Stimulated activated naive B cell treated with anti-CD40 and anti-IgM and Interleukin-4, amounts not matched to agents 10 μg/mL and 1 μg/mL and 100 μg/mL, for 72 hours (primary cell): ENCODE measurements at regions not wholly inside any gene's neighbourhood (a gene's known extent, or its start where the extent isn't known, plus 50 kb on each side); places are given as distances from the start of the nearest gene placed in this dataset.

Experiments used
- ATAC-seq, 2 donors: fragments of 150-1000 bp; cut with Tn5 transposase; replicated peaks; 2 replicates each; pipeline ENCODE4 v1.10.0; 2021; ENCODE audit warnings: moderate library complexity in 1 of 2
- DNase-seq: peaks from one replicate; pipeline ENCODE4 v3.0.0; 2021
- H3K27ac Mint-ChIP-seq: one replicate; pipeline ENCODE4 v1.8.0; 2022; ENCODE audit warnings: mild to moderate bottlenecking, mixed read lengths
- H3K27me3 Mint-ChIP-seq, 2 donors: one replicate each; pipeline ENCODE4 v1.8.0; 2022; ENCODE audit warnings: mixed read lengths in 2 of 2
- H3K36me3 Mint-ChIP-seq, 2 donors: one replicate each; pipeline ENCODE4 v1.8.0; 2022; ENCODE audit warnings: mixed read lengths in 2 of 2, mild to moderate bottlenecking in 1 of 2
- H3K4me1 Mint-ChIP-seq, 2 donors: one replicate each; pipeline ENCODE4 v1.8.0; 2022; ENCODE audit warnings: mixed read lengths in 2 of 2, mild to moderate bottlenecking in 1 of 2
- H3K4me3 Mint-ChIP-seq, 2 donors: one replicate each; pipeline ENCODE4 v1.8.0; 2022; ENCODE audit warnings: mild to moderate bottlenecking in 2 of 2, mixed read lengths in 2 of 2, moderate library complexity in 1 of 2
- H3K9me3 Mint-ChIP-seq, 2 donors: one replicate each; pipeline ENCODE4 v1.8.0; 2022; ENCODE audit warnings: mixed read lengths in 2 of 2, mild to moderate bottlenecking in 1 of 2

- no peaks in the 10 kb centered on the region for H3K36me3 Mint-ChIP-seq
- H3K4me3 Mint-ChIP-seq = no peak overlapping the region
- H3K27ac Mint-ChIP-seq = no peak overlapping the region
- DNase-seq (no peak), ATAC-seq (no peak)
- H3K9me3 Mint-ChIP-seq = peaks cover 3 to 4% of the 10 kb centered on the region in 2 donors
- no peaks in the 10 kb centered on the region for H3K4me1 Mint-ChIP-seq
- H3K27me3 Mint-ChIP-seq = peaks cover 0 to 4% of the 10 kb centered on the region in 2 donors
Observed at GRCh38 chr9:19598722-19599121, 189.9 kb downstream of the ACER2 start.

DNA sequence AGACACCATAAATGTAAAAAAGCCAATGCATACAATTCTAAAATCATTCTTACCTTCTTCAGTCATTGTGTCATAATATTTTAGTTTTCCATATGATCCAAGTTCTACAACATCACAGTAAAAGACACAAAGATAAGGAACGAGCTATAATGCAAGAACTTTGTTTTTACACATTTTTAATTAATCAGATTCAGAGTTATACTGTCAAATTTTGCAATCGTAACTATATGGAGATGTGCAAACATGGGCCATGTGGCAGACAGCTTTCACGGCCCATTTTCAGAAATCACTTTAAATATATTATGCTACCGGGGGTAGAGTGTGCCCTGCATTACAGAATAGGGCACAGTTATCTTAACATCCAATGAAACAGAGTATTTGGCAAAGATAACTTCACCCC is 188.4 kb downstream of the ACER2 start:
- no peaks in the 10 kb centered on the region for H3K4me1 Mint-ChIP-seq
- H3K27ac Mint-ChIP-seq = no peak overlapping the region
- H3K36me3 Mint-ChIP-seq = no peaks in the 10 kb centered on the region
- ATAC-seq (no peak), DNase-seq (no peak)
- H3K4me3 Mint-ChIP-seq = no peak overlapping the region
- H3K9me3 Mint-ChIP-seq = peaks cover 3 to 4% of the 10 kb centered on the region in 2 donors
- peaks cover 0 to 4% of the 10 kb centered on the region in 2 donors for H3K27me3 Mint-ChIP-seq

GRCh38 chr9:19595003-19595402 is 186.2 kb downstream of the ACER2 start:
- Mint-ChIP-seq H3K27ac (no peak overlapping the region), H3K4me3 (no peak overlapping the region), H3K4me1 (no peaks in the 10 kb centered on the region), H3K27me3 (peaks cover 0 to 4% of the 10 kb centered on the region in 2 donors), H3K36me3 (no peaks in the 10 kb centered on the region), H3K9me3 (no peaks in the 10 kb centered on the region)
- no peak for DNase-seq
- ATAC-seq = no peak

DNA sequence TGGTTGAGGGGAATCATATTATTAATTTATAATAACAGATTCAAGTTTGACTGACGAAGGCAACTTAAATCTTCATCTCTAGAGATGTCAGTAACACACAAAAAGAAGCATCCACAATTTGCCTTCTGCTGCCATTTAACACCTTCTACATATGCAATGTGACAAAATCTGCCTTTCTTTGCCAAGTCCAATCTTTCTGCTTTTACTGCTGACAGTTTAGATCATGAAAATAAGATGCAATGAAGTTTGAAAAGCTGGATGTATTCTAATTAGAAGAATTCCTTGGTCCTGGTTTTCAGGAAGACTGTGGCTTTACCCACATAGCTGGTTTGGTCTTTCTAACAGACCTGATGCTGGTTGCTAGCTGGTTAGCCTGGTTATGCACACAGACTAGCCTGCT is 178.9 kb downstream of the ACER2 start:
- no peak for ATAC-seq
- Mint-ChIP-seq H3K4me1 (no peaks in the 10 kb centered on the region), H3K27ac (no peak overlapping the region), H3K4me3 (no peak overlapping the region), H3K36me3 (no peaks in the 10 kb centered on the region), H3K27me3 (no peaks in the 10 kb centered on the region), H3K9me3 (no peaks in the 10 kb centered on the region)
- DNase-seq = no peak

DNA sequence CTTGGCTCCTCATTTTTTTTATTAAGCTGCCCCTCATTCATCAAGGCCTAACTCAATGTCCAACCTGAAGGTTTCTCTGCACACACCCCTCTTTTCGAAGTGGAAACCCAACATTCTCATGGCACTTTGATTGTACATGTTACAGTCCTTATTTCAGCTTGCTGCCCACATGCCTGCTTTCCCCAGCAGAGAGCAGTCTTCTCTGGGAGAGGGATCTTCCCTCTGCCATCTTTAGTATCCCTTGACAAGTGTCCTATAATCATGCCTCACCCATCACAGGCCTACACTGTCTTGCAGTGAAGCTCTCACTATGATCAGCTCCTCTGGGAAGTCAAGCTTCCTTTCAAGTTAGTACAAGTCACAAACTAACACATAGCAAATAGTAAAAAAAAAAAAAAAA is 175.1 kb downstream of the ACER2 start:
- H3K4me3 Mint-ChIP-seq = no peak overlapping the region
- H3K27me3 Mint-ChIP-seq = peaks cover 0 to 9% of the 10 kb centered on the region in 2 donors
- H3K27ac Mint-ChIP-seq = no peak overlapping the region
- DNase-seq (no peak), ATAC-seq (no peak)
- H3K4me1 Mint-ChIP-seq = no peaks in the 10 kb centered on the region
- H3K36me3 Mint-ChIP-seq = no peaks in the 10 kb centered on the region
- no peaks in the 10 kb centered on the region for H3K9me3 Mint-ChIP-seq

- ATAC-seq (no peak), DNase-seq (no peak)
- Mint-ChIP-seq H3K4me1 (no peaks in the 10 kb centered on the region), H3K4me3 (no peak overlapping the region), H3K27ac (no peak overlapping the region), H3K9me3 (peaks cover 0 to 3% of the 10 kb centered on the region in 2 donors), H3K36me3 (no peaks in the 10 kb centered on the region), H3K27me3 (peaks cover 0 to 15% of the 10 kb centered on the region in 2 donors)
Observed at GRCh38 chr9:19577411-19577810, 168.6 kb downstream of the ACER2 start.

GRCh38 chr9:19568946-19569345 is 160.1 kb downstream of the ACER2 start:
- H3K36me3 Mint-ChIP-seq = no peaks in the 10 kb centered on the region
- DNase-seq (no peak), ATAC-seq (no peak)
- no peaks in the 10 kb centered on the region for H3K27me3 Mint-ChIP-seq
- peaks cover 0 to 2% of the 10 kb centered on the region in 2 donors for H3K9me3 Mint-ChIP-seq
- H3K27ac Mint-ChIP-seq = no peak overlapping the region
- H3K4me1 Mint-ChIP-seq = no peaks in the 10 kb centered on the region
- H3K4me3 Mint-ChIP-seq = no peak overlapping the region

DNA sequence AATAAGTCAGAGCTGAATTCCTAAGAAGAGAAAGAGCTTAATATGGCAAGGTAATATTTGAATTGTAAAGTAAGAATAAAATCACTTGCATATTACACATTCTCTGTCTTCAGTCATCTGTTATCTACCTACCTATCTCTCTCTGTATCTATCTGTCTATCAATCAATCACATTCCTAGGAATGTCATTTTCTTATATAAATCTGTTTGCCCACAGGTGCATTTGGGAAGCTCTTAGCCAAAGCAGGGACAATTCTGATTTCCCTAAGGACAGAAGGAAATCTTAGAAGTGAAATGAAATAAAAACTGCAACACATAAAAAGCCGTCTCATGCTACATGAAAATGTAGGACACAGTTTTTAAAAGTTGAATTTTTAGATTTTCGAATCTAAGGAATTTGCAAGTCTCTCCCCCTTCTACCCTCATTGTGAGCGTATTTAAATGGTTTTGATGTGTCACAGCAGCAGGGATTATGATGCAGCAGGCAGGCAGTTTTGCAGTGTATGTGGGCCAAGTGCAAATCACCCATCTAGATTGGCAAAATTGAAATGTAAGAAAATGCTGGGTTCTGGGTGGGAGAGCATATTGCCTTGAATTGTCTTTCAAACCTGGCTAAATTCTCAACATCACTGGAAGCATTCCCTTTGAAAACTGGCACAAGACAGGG is 155.7 kb downstream of the ACER2 start:
- Mint-ChIP-seq H3K9me3 (no peaks in the 10 kb centered on the region), H3K4me1 (no peaks in the 10 kb centered on the region), H3K27ac (no peak overlapping the region), H3K27me3 (no peaks in the 10 kb centered on the region), H3K4me3 (no peak overlapping the region), H3K36me3 (no peaks in the 10 kb centered on the region)
- ATAC-seq (no peak), DNase-seq (no peak)

GRCh38 chr9:19555214-19555613 is 146.4 kb downstream of the ACER2 start:
- no peak overlapping the region for H3K4me3 Mint-ChIP-seq
- no peak for ATAC-seq

GRCh38 chr9:19554529-19554928 is 145.7 kb downstream of the ACER2 start:
- ATAC-seq = no peak
- DNase-seq = no peak
- no peak overlapping the region for H3K4me3 Mint-ChIP-seq
- H3K9me3 Mint-ChIP-seq = peaks cover 6 to 10% of the 10 kb centered on the region in 2 donors
- H3K36me3 Mint-ChIP-seq = no peaks in the 10 kb centered on the region
- H3K27me3 Mint-ChIP-seq = no peaks in the 10 kb centered on the region
- peaks cover 8 to 14% of the 10 kb centered on the region in 2 donors for H3K4me1 Mint-ChIP-seq
- H3K27ac Mint-ChIP-seq = no peak overlapping the region

More at GRCh38 chr9:19555214-19555613, 146.4 kb downstream of the ACER2 start:
- no peaks in the 10 kb centered on the region for H3K36me3 Mint-ChIP-seq
- no peak for DNase-seq
- H3K4me1 Mint-ChIP-seq = peaks cover 7 to 14% of the 10 kb centered on the region in 2 donors
- H3K27ac Mint-ChIP-seq = no peak overlapping the region
- peaks cover 6 to 10% of the 10 kb centered on the region in 2 donors for H3K9me3 Mint-ChIP-seq
- H3K27me3 Mint-ChIP-seq = no peaks in the 10 kb centered on the region

GRCh38 chr9:19553441-19553840 is 144.6 kb downstream of the ACER2 start:
- Mint-ChIP-seq H3K4me3 (no peak overlapping the region), H3K9me3 (peaks cover 6 to 10% of the 10 kb centered on the region in 2 donors), H3K27ac (no peak overlapping the region), H3K36me3 (no peaks in the 10 kb centered on the region), H3K27me3 (no peaks in the 10 kb centered on the region), H3K4me1 (peaks cover 8 to 14% of the 10 kb centered on the region in 2 donors)
- DNase-seq = no peak
- ATAC-seq = no peak

GRCh38 chr9:19552282-19553105 is 143.7 kb downstream of the ACER2 start:
- peaks cover 8 to 14% of the 10 kb centered on the region in 2 donors for H3K4me1 Mint-ChIP-seq
- H3K36me3 Mint-ChIP-seq = no peaks in the 10 kb centered on the region
- no peak overlapping the region for H3K4me3 Mint-ChIP-seq
- H3K27ac Mint-ChIP-seq = no peak overlapping the region
- DNase-seq (no peak), ATAC-seq (no peak)
- H3K27me3 Mint-ChIP-seq = no peaks in the 10 kb centered on the region
- H3K9me3 Mint-ChIP-seq = peaks cover 4 to 6% of the 10 kb centered on the region in 2 donors

- peak; percentile 48 to 68 for ATAC-seq
- Mint-ChIP-seq H3K36me3 (no peaks in the 10 kb centered on the region), H3K27me3 (no peaks in the 10 kb centered on the region), H3K4me3 (peak overlapping the region; percentile 52 to 60), H3K27ac (peak overlapping the region; percentile 48), H3K9me3 (no peaks in the 10 kb centered on the region), H3K4me1 (peaks cover 8 to 14% of the 10 kb centered on the region in 2 donors)
- peak; percentile 1 for DNase-seq
Observed at GRCh38 chr9:19551124-19551929, 142.5 kb downstream of the ACER2 start.

DNA sequence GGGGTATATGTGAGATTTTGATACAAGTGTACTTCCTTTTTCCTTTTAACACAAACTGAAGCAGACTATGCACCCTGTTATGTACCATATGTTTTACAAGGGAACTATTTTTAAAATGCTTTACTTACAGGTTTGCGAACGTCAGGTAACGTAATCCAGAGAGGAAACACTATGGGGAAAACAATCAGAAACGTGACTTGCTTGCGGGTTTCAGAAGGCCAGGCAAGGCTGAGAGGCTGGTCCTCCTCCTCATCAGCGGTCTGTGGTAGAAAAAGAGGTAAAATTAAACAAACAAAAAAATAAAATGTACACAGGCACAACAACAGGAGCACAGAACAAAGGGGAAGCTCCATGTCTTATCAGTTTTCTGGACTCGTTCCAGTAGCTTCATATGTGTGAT is 141.2 kb downstream of the ACER2 start:
- DNase-seq = no peak
- Mint-ChIP-seq H3K9me3 (peaks cover 0 to 2% of the 10 kb centered on the region in 2 donors), H3K36me3 (peaks cover 0 to 2% of the 10 kb centered on the region in 2 donors), H3K27ac (no peak overlapping the region), H3K4me3 (no peak overlapping the region), H3K4me1 (peaks cover 8 to 14% of the 10 kb centered on the region in 2 donors), H3K27me3 (no peaks in the 10 kb centered on the region)
- no peak for ATAC-seq
